ENCODE measurements at regions not wholly inside any gene's neighbourhood (a gene's known extent, or its start where the extent isn't known, plus 50 kb on each side); places are given as distances from the start of the nearest gene placed in this dataset.

- no peak for TF ChIP-seq CTCF (IDR thresholded peaks at IDR 0.05)
- no peak for TF ChIP-seq SIN3A (IDR thresholded peaks at IDR 0.05; ENCODE audit: borderline replicate concordance, insufficient read depth, low read depth, low read length)
- TF ChIP-seq POLR2AphosphoS5 (IDR thresholded peaks at IDR 0.05; ENCODE audit: low read depth, low read length), result no peak
- no peak for TF ChIP-seq REST (IDR thresholded peaks at IDR 0.05; ENCODE audit: insufficient read depth in 1 of 2, low read depth in 2 of 2, low read length in 1 of 2)
These were observed 275.0 kb downstream of the PLK2 start for GRCh38 chr5:58184910-58185309.

Measured in Panc1 (cell line).